Panc1 (cell line): ENCODE measurements at regions not wholly inside any gene's neighbourhood (a gene's known extent, or its start where the extent isn't known, plus 50 kb on each side); places are given as distances from the start of the nearest gene placed in this dataset.
"Not testable (repeated sequence)": the region's sequence is repeated elsewhere in the genome, so short reads cannot be mapped to it uniquely, and the experiment has no call there.

Experiments used
- POLR2AphosphoS5 ChIP-seq: IDR thresholded peaks from 2 replicates; pipeline ENCODE4 v1.6.1; 2012; ENCODE audit warnings: mild to moderate bottlenecking, low read depth, low read length, moderate library complexity
- TCF7L2 ChIP-seq: IDR thresholded peaks from 2 replicates; pipeline ENCODE4 v1.6.1; 2011; ENCODE audit warnings: mild to moderate bottlenecking, low read depth, low read length, inconsistent platforms
- TF ChIP-seq, protein P1 (sequence below): fragments of 450-650 bp; IDR thresholded peaks from 2 replicates; pipeline ENCODE4 v1.5.1; 2017; ENCODE audit warnings: mild to moderate bottlenecking

DNA sequence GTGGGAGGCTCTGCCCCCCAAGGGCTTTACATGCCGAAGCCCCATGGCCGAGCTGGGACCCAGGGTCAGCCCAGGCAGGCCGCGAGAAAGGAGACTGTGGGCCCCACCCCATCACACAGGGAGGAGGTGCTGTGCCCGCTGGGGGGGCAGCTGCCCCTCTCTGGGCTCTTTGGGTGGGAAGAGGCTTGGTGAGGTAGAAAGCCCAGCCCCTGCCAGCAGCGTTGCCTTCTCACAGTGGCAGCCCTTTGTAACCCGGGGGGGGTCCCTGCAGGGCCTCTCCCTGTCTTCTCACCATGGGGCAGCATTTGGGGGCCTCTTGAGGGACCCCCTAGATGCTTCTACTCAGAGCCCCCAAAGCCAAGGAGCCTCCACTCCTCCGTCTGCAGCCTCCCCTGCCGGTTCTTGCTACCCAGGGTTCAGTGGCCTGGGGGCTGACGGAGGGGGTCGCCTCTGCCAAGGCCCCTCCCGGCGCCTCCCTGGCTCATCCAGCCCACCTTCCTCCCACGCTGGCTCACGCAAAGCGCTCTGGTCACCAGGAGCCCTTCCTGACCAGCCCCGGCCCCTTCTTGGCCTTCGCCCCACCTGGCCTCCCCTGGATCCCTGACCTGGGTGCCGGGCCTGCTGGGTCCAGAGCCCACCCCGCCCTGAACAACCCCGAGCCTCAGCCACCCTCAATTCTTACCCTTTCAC is 893.5 kb downstream of the RPIA start:
- TF ChIP-seq, protein P1, sequence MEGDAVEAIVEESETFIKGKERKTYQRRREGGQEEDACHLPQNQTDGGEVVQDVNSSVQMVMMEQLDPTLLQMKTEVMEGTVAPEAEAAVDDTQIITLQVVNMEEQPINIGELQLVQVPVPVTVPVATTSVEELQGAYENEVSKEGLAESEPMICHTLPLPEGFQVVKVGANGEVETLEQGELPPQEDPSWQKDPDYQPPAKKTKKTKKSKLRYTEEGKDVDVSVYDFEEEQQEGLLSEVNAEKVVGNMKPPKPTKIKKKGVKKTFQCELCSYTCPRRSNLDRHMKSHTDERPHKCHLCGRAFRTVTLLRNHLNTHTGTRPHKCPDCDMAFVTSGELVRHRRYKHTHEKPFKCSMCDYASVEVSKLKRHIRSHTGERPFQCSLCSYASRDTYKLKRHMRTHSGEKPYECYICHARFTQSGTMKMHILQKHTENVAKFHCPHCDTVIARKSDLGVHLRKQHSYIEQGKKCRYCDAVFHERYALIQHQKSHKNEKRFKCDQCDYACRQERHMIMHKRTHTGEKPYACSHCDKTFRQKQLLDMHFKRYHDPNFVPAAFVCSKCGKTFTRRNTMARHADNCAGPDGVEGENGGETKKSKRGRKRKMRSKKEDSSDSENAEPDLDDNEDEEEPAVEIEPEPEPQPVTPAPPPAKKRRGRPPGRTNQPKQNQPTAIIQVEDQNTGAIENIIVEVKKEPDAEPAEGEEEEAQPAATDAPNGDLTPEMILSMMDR: not testable (repeated sequence)
- not testable (repeated sequence) for TF ChIP-seq TCF7L2, POLR2AphosphoS5
